Activated CD4-positive, alpha-beta T cell treated with anti-CD3 and anti-CD28 coated beads for 24 hours (primary cell): ENCODE measurements at regions not wholly inside any gene's neighbourhood (a gene's known extent, or its start where the extent isn't known, plus 50 kb on each side); places are given as distances from the start of the nearest gene placed in this dataset.
"Not testable (repeated sequence)": the region's sequence is repeated elsewhere in the genome, so short reads cannot be mapped to it uniquely, and the experiment has no call there.

Experiments
- DNase-seq, 2 donors: peaks; one replicate each; pipeline ENCODE4 v3.0.0-alpha.2; 2020; ENCODE audit warnings: low read depth in 2 of 2

- DNase-seq = no peak
These were observed 130.4 kb upstream of the PAK3 start for GRCh38 chrX:110965409-110966090.

DNA sequence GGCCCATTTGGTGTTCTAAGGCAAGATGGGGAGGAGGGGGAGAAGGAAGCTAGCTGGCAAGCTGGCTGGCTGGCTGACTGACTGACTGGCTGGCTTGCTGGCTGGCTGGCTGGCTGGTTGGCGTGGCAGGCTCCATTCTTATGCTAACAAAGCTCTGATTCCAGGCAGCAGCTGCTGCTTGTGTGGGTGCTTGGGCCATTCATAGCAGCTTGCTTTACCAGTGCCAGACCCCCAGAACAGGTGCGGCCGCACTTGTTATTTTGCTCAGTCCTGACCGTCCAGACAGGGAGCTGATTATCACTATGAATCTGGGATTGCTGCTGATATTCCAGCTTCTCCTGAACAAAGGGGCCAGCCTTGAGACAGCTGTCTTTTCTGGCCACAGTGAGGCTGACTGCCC lies 131.2 kb upstream of the PAK3 start:
- DNase-seq = no peak

- DNase-seq = no peak
These were observed 133.5 kb upstream of the PAK3 start for GRCh38 chrX:110962451-110962850.

DNA sequence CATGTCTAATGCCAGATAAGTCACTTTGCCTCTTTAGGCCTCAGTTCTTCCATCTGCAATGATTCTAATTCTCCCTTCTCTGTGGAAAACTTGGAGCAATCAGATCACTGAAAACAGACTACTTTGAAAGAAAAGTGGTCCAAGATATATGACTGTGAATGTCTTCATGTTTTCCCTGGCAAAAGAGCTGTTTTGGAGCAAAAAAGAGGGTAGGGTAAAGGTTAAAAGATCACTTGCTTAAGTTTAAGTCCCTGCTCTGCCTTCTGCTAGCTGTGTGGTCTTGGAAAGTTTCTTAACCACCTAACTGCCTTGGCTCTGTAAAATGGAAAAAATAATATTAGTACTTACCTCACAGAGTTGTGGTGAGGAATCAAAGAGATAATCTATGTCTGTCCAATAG lies 140.3 kb upstream of the PAK3 start:
- DNase-seq = no peak

GRCh38 chrX:110954428-110955100 lies 141.4 kb upstream of the PAK3 start:
- DNase-seq = no peak

- DNase-seq = no peak
These were observed 144.3 kb upstream of the PAK3 start for GRCh38 chrX:110951472-110952269.

GRCh38 chrX:110944751-110945675 lies 149.4 kb upstream of the CHRDL1 start:
- no peak for DNase-seq

GRCh38 chrX:110944311-110944750 lies 148.7 kb upstream of the CHRDL1 start:
- no peak for DNase-seq

GRCh38 chrX:110941906-110942305 lies 146.3 kb upstream of the CHRDL1 start:
- DNase-seq = no peak

GRCh38 chrX:110938977-110939732 lies 143.5 kb upstream of the CHRDL1 start:
- no peak for DNase-seq

DNA sequence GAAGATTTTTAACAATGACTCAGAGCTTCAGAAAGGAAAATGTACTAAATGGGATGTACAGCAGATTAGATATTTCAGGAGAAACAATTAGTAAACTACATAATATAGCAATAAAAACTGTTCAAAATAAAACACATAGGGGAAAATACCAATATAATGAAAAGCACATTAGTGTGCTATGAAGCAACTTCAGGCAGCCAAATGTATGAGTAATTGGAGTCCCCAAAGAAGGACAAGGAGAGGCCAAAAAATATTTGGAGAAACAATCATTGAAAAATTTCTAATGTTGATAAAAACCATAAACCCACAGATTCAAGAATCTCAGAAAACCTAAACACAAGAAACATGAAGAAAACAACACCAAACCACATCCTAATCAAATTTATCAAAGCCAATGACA lies 129.3 kb upstream of the CHRDL1 start:
- DNase-seq = no peak

GRCh38 chrX:110920991-110921390 lies 125.4 kb upstream of the CHRDL1 start:
- DNase-seq = no peak

DNA sequence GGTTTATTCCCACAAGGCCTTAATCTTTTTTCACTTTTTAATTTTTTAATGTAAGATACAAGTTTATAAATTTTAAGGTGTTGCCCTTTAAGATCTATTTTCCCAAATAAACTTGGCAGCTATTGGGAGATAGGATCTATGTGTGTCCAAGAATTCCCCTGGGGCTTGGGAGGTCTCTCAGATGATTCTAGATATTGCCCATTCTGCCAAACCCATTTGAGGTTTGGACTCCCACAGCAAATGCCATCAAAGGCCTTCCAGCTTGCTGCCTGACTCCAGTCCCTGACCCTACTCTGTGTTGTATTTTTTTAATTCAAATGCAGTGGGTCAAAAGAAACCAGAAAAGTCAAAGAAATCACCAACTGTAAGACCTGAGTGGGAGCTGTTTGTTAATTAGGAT lies 120.0 kb upstream of the CHRDL1 start:
- no peak for DNase-seq

GRCh38 chrX:110915111-110915510 lies 119.5 kb upstream of the CHRDL1 start:
- no peak for DNase-seq

GRCh38 chrX:110914281-110914680 lies 118.7 kb upstream of the CHRDL1 start:
- no peak for DNase-seq

DNA sequence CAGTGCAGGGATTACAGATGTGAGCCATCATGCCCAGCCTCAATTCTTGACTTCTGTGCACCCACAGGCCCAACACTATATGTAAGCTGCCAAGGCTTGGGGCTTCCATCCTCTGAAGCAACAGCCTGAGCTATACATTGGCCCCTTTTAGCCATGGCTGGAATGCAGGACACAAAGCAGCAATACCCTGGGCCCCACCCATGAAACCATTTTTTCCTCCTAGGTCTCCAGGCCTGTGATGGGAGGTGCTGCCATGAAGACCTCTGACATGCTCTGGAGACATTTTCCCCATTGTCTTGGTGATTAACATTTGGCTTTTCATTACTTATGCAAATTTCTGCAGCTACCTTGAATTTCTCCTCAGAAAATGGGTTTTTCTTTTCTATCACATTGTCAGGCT lies 109.1 kb upstream of the CHRDL1 start:
- not testable (repeated sequence) for DNase-seq

DNA sequence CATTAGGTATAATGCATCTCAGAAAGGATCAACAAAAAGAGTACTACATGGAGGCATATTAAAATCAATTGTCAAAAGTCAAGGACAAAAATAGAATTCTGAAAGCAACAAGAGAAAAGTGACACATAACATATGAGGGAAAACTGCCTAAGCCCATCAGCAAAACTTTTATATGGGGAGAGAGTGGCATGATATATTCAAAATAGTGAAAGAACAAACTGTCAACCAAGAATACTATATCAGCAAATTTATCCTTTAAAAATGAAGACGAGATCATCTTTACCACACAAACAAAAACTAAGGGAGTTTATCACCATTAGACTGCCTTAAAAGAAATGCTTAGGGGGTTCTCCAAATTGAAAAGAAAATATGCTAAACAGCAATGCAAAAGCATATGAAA lies 86.4 kb upstream of the CHRDL1 start:
- no peak for DNase-seq

DNA sequence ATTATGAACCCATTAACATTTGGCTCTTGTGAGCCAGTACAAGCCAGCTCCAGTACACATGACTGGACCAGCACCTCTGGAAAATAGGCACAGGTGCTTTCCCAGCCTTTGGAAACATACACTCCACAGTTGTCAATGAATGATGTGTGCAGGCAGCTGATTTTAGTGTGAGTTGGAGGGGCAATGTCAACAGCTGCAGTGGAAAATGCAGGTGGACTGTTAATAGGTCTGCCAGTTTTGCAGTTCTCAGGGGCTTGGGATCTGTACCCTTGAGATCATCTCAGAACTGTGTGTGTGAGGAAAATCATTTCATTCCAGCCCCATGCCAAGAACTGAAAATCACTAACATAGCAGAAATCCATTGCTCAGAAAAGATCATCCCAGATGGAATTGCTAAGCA lies 81.7 kb upstream of the CHRDL1 start:
- DNase-seq = no peak

DNA sequence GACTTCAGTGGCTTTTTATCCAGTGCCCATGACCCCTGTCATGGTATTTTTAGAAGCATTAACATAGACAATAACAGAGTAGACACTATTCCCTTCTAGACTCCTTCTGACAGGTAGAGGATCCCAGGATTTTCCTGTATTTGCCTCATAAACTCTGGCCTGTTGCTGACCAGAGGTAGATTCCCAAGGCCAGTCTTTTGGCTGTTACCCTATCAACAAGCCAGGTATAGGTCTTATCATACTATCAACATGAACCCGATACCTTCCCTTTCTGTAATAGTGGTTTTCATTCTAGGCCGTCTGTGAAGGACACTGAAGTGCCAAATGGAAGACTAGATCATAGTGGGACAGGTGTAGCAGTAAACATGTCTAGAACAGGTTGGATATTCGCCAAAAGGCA lies 76.2 kb upstream of the CHRDL1 start:
- no peak for DNase-seq

- DNase-seq = no peak
These were observed 70.8 kb upstream of the CHRDL1 start for GRCh38 chrX:110866421-110866820.

DNA sequence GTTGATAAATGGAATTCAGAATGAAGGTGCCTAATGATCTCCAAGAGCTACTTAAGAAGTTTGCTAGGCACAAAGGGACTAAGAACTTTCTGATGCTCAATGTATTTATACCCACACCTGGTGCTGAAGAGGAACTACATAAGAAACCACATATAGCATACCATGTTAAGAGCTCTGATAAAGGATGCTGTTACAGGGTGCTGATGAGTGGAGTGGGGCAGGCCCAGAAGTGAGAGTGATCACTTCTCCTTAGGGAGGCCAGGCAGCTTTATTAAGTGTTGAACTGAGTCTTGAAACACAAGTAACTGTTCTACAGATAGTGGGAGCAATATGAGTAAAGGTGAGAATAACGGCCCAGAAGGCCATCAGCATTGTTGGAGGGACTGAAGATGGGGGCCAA lies 68.3 kb upstream of the CHRDL1 start:
- no peak for DNase-seq
